Lower lobe of right lung (tissue), 2 donors: ENCODE measurements at regions not wholly inside any gene's neighbourhood (a gene's known extent, or its start where the extent isn't known, plus 50 kb on each side); places are given as distances from the start of the nearest gene placed in this dataset.

Experiments used
- ATAC-seq, 2 donors: fragments of 200-7000 bp; cut with Tn5 transposase; one replicate each; pipeline ENCODE4 v1.9.1; 2020 to 2022; ENCODE audit warnings: mild to moderate bottlenecking in 2 of 2, moderate library complexity in 2 of 2
- DNase-seq: peaks from one replicate; pipeline ENCODE4 v3.0.0-alpha.2; 2020
- H3K27ac ChIP-seq: fragments of 200-600 bp; one replicate; pipeline ENCODE4 v1.8.0; 2022
- H3K27me3 ChIP-seq: fragments of 200-600 bp; one replicate; pipeline ENCODE4 v1.8.0; 2022; ENCODE audit warnings: low read depth
- H3K36me3 ChIP-seq: fragments of 200-600 bp; one replicate; pipeline ENCODE4 v1.8.0; 2022; ENCODE audit warnings: mild to moderate bottlenecking
- H3K4me1 ChIP-seq: fragments of 200-600 bp; one replicate; pipeline ENCODE4 v1.8.0; 2022
- H3K4me3 ChIP-seq: fragments of 200-600 bp; one replicate; pipeline ENCODE4 v1.8.0; 2022; ENCODE audit warnings: mild to moderate bottlenecking
- H3K9me3 ChIP-seq: fragments of 200-600 bp; one replicate; pipeline ENCODE4 v1.8.0; 2022
- intact Hi-C: fragments of 100-400 bp; cut with DNase I; formaldehyde crosslinking; loops from one replicate; pipeline ENCODE4 v1.11.0; 2022
- TF ChIP-seq, protein P1 (sequence below): fragments of 200-600 bp; IDR thresholded peaks from one replicate; pipeline ENCODE4 v1.8.0; 2022; ENCODE audit warnings: antibody characterized with exemption, mild to moderate bottlenecking
- donor health status: DM: no; HTN: yes; CAD: no; lungs with severe emphysema.

DNA sequence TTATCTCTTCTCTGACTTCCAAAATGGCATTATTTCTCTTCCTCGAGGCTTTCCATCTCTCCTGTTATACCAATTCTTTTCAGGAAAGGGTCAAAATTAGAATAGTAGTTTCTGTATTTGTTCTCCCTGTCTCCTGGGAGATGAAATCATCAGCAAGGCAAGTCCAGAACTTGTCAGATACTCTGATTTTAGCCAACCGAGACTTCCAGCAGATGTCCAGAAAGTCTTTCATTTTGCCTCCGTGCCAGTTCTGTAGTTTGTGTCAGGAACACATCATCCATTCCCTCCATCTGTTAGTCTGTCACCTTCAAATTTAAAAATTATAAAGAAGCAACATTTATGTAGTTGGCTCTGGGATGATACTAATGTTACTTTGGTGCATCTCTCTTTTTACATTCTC lies 275.7 kb downstream of the CCDC59 start:
- ATAC-seq = no peak
- H3K27me3 ChIP-seq = no peaks in the 10 kb centered on the region

DNA sequence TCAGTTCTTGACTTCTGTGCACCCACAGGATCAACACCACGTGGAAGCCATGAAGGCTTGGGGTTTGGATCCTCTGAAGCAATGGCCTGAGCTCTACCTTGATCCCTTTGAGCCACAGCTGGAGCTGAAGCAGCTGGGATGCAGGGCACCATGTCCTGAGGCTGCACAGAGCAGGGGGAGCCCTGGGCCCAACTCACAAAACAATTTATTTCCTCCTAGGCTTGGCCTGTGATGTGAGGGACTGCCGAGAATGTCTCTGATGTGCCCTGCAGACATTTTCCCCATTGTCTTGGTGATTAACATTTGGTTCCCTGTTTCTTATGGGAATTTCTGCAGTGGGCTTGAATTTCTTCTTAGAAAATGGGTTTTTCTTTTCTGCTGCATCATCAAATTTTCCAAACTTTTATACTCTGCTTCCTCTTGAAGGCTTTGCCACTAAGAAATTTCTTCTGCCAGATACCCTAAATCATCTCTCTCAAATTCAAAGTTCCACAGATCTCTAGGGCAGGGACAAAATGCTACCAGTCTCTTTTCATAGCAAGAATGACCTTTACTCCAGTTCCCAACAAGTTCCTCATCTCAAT lies 288.2 kb downstream of the CCDC59 start:
- DNase-seq = no peak

More for the DNA sequence above, 275.7 kb downstream of the CCDC59 start:
- Histone ChIP-seq H3K4me1 (no peaks in the 10 kb centered on the region), H3K4me3 (no peak overlapping the region), H3K9me3 (peaks cover 6% of the 10 kb centered on the region), H3K27ac (no peak overlapping the region), H3K36me3 (no peaks in the 10 kb centered on the region)
- DNase-seq = no peak
- TF ChIP-seq, protein P1, sequence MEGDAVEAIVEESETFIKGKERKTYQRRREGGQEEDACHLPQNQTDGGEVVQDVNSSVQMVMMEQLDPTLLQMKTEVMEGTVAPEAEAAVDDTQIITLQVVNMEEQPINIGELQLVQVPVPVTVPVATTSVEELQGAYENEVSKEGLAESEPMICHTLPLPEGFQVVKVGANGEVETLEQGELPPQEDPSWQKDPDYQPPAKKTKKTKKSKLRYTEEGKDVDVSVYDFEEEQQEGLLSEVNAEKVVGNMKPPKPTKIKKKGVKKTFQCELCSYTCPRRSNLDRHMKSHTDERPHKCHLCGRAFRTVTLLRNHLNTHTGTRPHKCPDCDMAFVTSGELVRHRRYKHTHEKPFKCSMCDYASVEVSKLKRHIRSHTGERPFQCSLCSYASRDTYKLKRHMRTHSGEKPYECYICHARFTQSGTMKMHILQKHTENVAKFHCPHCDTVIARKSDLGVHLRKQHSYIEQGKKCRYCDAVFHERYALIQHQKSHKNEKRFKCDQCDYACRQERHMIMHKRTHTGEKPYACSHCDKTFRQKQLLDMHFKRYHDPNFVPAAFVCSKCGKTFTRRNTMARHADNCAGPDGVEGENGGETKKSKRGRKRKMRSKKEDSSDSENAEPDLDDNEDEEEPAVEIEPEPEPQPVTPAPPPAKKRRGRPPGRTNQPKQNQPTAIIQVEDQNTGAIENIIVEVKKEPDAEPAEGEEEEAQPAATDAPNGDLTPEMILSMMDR = no peak
- intact Hi-C loops = no loop called here

DNA sequence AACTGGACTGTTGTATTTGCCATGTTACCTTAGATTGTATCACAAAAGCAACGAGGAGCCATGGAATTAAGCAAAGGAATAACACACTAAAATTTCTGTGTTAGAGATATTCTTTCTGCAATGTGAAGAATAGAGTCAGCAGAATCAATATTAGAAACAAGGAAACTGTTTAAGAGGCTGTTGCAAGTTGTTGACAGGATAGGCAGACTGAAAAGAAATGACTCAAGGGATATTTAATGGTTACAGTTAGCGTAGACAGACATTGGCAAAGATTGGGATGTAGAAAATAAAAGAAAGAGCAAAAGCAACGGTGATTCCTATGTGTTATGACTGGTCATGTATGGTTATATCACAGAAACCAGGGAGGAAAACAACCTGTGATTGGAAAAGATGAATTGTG lies 299.0 kb upstream of the PPFIA2 start:
- Histone ChIP-seq H3K4me3 (no peak overlapping the region), H3K27ac (no peak overlapping the region), H3K27me3 (no peaks in the 10 kb centered on the region), H3K4me1 (no peaks in the 10 kb centered on the region), H3K36me3 (no peaks in the 10 kb centered on the region), H3K9me3 (no peaks in the 10 kb centered on the region)
- TF ChIP-seq, protein P1 = no peak
- DNase-seq (no peak), ATAC-seq (no peak)
- intact Hi-C loops = no loop called here

More for the DNA sequence above, 288.2 kb downstream of the CCDC59 start:
- Histone ChIP-seq H3K4me1 (no peaks in the 10 kb centered on the region), H3K4me3 (no peak overlapping the region), H3K27me3 (no peaks in the 10 kb centered on the region), H3K9me3 (no peaks in the 10 kb centered on the region), H3K27ac (no peak overlapping the region), H3K36me3 (no peaks in the 10 kb centered on the region)
- no peak for ATAC-seq
- TF ChIP-seq, protein P1 = no peak
- intact Hi-C loops = no loop called here

DNA sequence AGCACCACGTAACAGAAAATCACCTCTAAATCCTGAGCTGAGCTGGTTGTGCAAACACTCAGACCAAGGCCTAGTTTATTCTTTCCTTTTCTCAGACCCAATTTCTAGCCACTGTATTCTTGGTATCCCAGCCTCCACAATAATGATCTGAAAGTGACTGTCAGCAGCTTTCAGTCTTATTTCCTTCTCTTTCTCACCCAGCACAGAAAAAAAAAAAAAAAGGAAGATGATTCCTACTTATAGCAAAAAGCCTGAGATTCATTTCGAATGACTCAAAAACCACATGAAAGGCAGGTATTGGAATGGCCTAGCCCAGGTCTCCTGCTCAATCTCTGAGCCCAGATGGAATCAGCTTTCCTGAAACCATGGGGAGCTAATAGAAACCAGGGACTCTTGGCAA lies 298.6 kb upstream of the PPFIA2 start:
- H3K4me1 ChIP-seq = no peaks in the 10 kb centered on the region
- no peaks in the 10 kb centered on the region for H3K9me3 ChIP-seq
- no peak overlapping the region for H3K27ac ChIP-seq
- no peak for ATAC-seq
- H3K36me3 ChIP-seq = no peaks in the 10 kb centered on the region
- no peak for DNase-seq
- H3K4me3 ChIP-seq = no peak overlapping the region
- H3K27me3 ChIP-seq = no peaks in the 10 kb centered on the region
- TF ChIP-seq, protein P1 = no peak
- intact Hi-C loops = no loop called here

DNA sequence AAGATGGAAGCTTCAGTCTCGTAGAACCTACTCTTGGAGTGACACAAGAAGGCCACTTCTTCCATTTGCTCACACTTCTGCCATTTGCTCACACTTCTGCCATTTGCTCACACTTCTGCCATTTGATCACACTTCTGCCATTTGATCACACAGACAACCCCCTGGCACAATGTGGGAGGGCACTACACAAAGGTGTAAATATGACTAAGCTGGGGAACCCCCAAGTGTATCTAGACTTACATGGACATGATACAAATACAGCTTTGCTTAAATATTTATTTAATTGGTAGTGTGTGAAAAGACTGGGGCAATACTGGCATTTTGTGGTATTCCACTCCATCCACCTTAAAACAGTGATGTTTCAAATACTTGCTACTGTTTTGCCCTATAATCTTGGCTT lies 296.2 kb upstream of the PPFIA2 start:
- Histone ChIP-seq H3K4me1 (no peaks in the 10 kb centered on the region), H3K9me3 (no peaks in the 10 kb centered on the region), H3K4me3 (no peak overlapping the region), H3K27me3 (no peaks in the 10 kb centered on the region), H3K27ac (no peak overlapping the region), H3K36me3 (no peaks in the 10 kb centered on the region)
- TF ChIP-seq, protein P1 = no peak
- ATAC-seq (no peak), DNase-seq (no peak)
- intact Hi-C loops = no loop called here

GRCh38 chr12:82054566-82054965 lies 295.4 kb upstream of the PPFIA2 start:
- DNase-seq (no peak), ATAC-seq (no peak)
- no peaks in the 10 kb centered on the region for H3K27me3 ChIP-seq
- H3K9me3 ChIP-seq = no peaks in the 10 kb centered on the region
- no peaks in the 10 kb centered on the region for H3K36me3 ChIP-seq
- H3K4me3 ChIP-seq = no peak overlapping the region
- intact Hi-C loops = no loop called here
- TF ChIP-seq, protein P1 = no peak
- H3K27ac ChIP-seq = no peak overlapping the region
- H3K4me1 ChIP-seq = no peaks in the 10 kb centered on the region
